ENCODE measurements at regions not wholly inside any gene's neighbourhood (a gene's known extent, or its start where the extent isn't known, plus 50 kb on each side); places are given as distances from the start of the nearest gene placed in this dataset.

DNA sequence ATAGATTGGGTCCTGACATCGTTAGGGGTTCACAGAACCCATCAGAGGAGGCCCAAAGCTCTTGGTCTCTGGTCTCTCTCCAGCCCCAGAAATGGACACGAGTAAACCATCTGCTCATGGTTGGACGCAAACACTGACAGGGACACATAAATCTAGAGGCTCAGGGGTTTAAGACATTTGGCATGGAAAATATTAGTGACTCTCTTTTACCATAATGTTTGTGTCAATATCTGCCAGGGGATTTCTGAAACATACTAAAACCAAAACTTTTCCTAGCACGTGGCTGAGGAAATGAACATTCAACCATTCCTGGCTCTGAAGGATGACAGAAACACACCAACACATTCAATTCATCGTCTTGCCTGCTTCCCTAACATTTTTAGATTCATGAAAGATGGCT is 226.2 kb downstream of the SP3 start:
- ChIA-PET CTCF (interaction anchor here (0.8 kb wide), 1 partner anchor 9 kb away, joined by 3 read pairs; no protein-coding TSS in a partner anchor), POLR2A (no interaction called here)
- no peak for FAIRE-seq
- Histone ChIP-seq H3K27ac (no peak overlapping the region), H3K9me3 (no peaks in the 10 kb centered on the region), H3K4me2 (no peak overlapping the region), H3K4me3 (no peak overlapping the region), H3K4me1 (0 out of 3 replicates have a peak, but pooled peaks cover 11% of the 10 kb centered on the region)
- no peak for ATAC-seq
- 73% methylated on average over 5 of the region's 5 CpGs for WGBS (ENCODE audit: missing lambda C conversion rate)
- TF ChIP-seq BHLHE40 (IDR thresholded peaks at IDR 0.05; ENCODE audit: low read depth, low read length) (no peak), RNF2 (IDR thresholded peaks at IDR 0.05; ENCODE audit: borderline replicate concordance, low read depth) (no peak), FOXS1 (CRISPR knock-in tag; IDR thresholded peaks at IDR 0.05) (no peak), RCOR1 (IDR thresholded peaks at IDR 0.05; ENCODE audit: low read depth, low read length) (no peak), CBX8 (IDR thresholded peaks at IDR 0.05) (no peak), KDM5A (IDR thresholded peaks at IDR 0.05) (no peak), HOXA7 (CRISPR knock-in tag; IDR thresholded peaks at IDR 0.05) (no peak), FOSB (CRISPR knock-in tag; IDR thresholded peaks at IDR 0.05) (no peak), MAFK (IDR thresholded peaks at IDR 0.05; ENCODE audit: partially characterized antibody) (no peak), SREBF2 (IDR thresholded peaks at IDR 0.05) (no peak), FOSL2 (IDR thresholded peaks at IDR 0.05) (no peak), FOSL2 (CRISPR knock-in tag; IDR thresholded peaks at IDR 0.05) (no peak)
- TF ChIP-seq, protein P1, sequence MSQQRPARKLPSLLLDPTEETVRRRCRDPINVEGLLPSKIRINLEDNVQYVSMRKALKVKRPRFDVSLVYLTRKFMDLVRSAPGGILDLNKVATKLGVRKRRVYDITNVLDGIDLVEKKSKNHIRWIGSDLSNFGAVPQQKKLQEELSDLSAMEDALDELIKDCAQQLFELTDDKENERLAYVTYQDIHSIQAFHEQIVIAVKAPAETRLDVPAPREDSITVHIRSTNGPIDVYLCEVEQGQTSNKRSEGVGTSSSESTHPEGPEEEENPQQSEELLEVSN (IDR thresholded peaks at IDR 0.05; ENCODE audit: borderline replicate concordance, low read depth): no peak
- DNase-seq (ENCODE audit: low read depth in 1 of 2, low spot score in 1 of 2): no peak

DNA sequence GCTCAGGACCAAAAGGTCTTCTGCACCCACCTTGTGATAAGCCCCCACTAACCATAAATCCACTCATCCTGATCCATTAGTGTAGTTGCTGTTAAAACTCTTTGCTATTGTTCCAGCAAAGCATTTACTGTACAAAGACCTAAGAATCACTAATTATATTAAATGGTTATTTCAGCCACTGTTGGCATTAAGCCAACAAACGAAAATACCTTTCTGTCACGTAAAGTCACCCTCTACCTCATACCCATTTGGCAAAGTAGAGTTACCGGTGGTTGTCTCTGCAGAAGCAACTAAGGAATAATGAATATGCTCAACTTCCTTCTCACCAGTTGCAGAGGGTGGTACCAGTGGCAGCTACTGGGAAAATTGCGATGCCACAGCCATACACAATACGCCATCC is 224.5 kb downstream of the SP3 start:
- no peak overlapping the region for H3K4me3 ChIP-seq
- no peak for TF ChIP-seq EHMT2 (IDR thresholded peaks at IDR 0.05; ENCODE audit: low read depth)
- ChIA-PET CTCF (interaction anchor here (0.6 to 1.2 kb wide), 3 partner anchors 10 to 338 kb away, joined by 3 to 5 read pairs (median 3); no protein-coding TSS in a partner anchor), POLR2A (no interaction called here)
- DNase-seq (ENCODE audit: low read depth in 1 of 2, low spot score in 1 of 2): no peak
- H3K4me1 ChIP-seq: 0 out of 3 replicates have a peak, but pooled peaks cover 7% of the 10 kb centered on the region
- H3K27ac ChIP-seq: no peak overlapping the region
- no peak overlapping the region for H3K4me2 ChIP-seq
- FAIRE-seq: no peak
- 72% methylated on average over 5 of the region's 5 CpGs for WGBS (ENCODE audit: missing lambda C conversion rate)
- H3K9me3 ChIP-seq: peaks cover 7% of the 10 kb centered on the region; the same call in 1 of the 3 replicates
- ATAC-seq: no peak

DNA sequence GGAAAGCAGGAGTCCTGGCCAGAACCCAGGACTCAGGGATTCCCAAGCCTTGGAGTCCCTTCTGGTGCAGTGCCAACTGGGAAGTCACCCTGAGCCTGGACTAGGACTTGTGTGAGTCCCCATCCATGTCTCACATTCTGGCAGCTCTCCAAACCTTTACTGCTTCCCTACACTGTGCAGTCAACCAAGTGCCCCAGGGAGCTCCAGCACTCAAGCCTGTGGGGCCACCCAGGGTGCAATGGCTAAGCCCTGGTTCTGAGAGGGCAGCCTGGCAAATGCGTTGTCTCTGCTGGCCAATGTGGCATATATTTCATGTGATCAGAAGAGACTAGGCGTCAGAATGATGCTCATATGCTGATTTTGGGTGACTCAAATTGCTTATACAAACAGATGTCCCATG is 223.4 kb downstream of the SP3 start:
- ATAC-seq (no peak), FAIRE-seq (no peak), DNase-seq (ENCODE audit: low read depth in 1 of 2, low spot score in 1 of 2) (no peak)

More for the DNA sequence above, 223.4 kb downstream of the SP3 start:
- POLR2A ChIA-PET: no interaction called here
- no peak for TF ChIP-seq KDM5A (IDR thresholded peaks at IDR 0.05)
- no peak for TF ChIP-seq JUNB (IDR thresholded peaks at IDR 0.05)
- TF ChIP-seq ZFP36 (IDR thresholded peaks at IDR 0.05; ENCODE audit: borderline replicate concordance, partially characterized antibody): no peak
- no peak for TF ChIP-seq EHMT2 (IDR thresholded peaks at IDR 0.05; ENCODE audit: low read depth)
- no peak for TF ChIP-seq KDM1A (IDR thresholded peaks at IDR 0.05; ENCODE audit: low read depth)
- TF ChIP-seq, protein P2, sequence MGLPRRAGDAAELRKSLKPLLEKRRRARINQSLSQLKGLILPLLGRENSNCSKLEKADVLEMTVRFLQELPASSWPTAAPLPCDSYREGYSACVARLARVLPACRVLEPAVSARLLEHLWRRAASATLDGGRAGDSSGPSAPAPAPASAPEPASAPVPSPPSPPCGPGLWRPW (IDR thresholded peaks at IDR 0.05): no peak
- no peak for TF ChIP-seq FOXS1 (CRISPR knock-in tag; IDR thresholded peaks at IDR 0.05)
- no peak for TF ChIP-seq PHF8 (IDR thresholded peaks at IDR 0.05; ENCODE audit: borderline replicate concordance, low read depth)
- TF ChIP-seq, protein P3, sequence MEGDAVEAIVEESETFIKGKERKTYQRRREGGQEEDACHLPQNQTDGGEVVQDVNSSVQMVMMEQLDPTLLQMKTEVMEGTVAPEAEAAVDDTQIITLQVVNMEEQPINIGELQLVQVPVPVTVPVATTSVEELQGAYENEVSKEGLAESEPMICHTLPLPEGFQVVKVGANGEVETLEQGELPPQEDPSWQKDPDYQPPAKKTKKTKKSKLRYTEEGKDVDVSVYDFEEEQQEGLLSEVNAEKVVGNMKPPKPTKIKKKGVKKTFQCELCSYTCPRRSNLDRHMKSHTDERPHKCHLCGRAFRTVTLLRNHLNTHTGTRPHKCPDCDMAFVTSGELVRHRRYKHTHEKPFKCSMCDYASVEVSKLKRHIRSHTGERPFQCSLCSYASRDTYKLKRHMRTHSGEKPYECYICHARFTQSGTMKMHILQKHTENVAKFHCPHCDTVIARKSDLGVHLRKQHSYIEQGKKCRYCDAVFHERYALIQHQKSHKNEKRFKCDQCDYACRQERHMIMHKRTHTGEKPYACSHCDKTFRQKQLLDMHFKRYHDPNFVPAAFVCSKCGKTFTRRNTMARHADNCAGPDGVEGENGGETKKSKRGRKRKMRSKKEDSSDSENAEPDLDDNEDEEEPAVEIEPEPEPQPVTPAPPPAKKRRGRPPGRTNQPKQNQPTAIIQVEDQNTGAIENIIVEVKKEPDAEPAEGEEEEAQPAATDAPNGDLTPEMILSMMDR (IDR thresholded peaks at IDR 0.05): no peak
- TF ChIP-seq ZSCAN20 (CRISPR knock-in tag; IDR thresholded peaks at IDR 0.05): no peak
- TF ChIP-seq, protein P4, sequence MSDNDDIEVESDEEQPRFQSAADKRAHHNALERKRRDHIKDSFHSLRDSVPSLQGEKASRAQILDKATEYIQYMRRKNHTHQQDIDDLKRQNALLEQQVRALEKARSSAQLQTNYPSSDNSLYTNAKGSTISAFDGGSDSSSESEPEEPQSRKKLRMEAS (IDR thresholded peaks at IDR 0.05): no peak
- no peak for TF ChIP-seq ZNF302 (CRISPR knock-in tag; IDR thresholded peaks at IDR 0.05)
- TF ChIP-seq HOXB13 (CRISPR knock-in tag; IDR thresholded peaks at IDR 0.05; ENCODE audit: low read depth): no peak
- TF ChIP-seq HOXB5 (CRISPR knock-in tag; IDR thresholded peaks at IDR 0.05): no peak
- TF ChIP-seq, protein P5, sequence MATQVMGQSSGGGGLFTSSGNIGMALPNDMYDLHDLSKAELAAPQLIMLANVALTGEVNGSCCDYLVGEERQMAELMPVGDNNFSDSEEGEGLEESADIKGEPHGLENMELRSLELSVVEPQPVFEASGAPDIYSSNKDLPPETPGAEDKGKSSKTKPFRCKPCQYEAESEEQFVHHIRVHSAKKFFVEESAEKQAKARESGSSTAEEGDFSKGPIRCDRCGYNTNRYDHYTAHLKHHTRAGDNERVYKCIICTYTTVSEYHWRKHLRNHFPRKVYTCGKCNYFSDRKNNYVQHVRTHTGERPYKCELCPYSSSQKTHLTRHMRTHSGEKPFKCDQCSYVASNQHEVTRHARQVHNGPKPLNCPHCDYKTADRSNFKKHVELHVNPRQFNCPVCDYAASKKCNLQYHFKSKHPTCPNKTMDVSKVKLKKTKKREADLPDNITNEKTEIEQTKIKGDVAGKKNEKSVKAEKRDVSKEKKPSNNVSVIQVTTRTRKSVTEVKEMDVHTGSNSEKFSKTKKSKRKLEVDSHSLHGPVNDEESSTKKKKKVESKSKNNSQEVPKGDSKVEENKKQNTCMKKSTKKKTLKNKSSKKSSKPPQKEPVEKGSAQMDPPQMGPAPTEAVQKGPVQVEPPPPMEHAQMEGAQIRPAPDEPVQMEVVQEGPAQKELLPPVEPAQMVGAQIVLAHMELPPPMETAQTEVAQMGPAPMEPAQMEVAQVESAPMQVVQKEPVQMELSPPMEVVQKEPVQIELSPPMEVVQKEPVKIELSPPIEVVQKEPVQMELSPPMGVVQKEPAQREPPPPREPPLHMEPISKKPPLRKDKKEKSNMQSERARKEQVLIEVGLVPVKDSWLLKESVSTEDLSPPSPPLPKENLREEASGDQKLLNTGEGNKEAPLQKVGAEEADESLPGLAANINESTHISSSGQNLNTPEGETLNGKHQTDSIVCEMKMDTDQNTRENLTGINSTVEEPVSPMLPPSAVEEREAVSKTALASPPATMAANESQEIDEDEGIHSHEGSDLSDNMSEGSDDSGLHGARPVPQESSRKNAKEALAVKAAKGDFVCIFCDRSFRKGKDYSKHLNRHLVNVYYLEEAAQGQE (IDR thresholded peaks at IDR 0.05): no peak
- TF ChIP-seq CEBPB (IDR thresholded peaks at IDR 0.05): no peak
- TF ChIP-seq TP53 (CRISPR knock-in tag; IDR thresholded peaks at IDR 0.05): no peak
- no peak for TF ChIP-seq ZC3H11A (IDR thresholded peaks at IDR 0.05)
- no peak for TF ChIP-seq HEYL (CRISPR knock-in tag; IDR thresholded peaks at IDR 0.05)
- no peak for TF ChIP-seq HOXA7 (CRISPR knock-in tag; IDR thresholded peaks at IDR 0.05)
- Histone ChIP-seq H3K4me3 (no peak overlapping the region), H3K4me2 (no peak overlapping the region), H3K4me1 (0 out of 3 replicates have a peak, but pooled peaks cover 7% of the 10 kb centered on the region), H3K9me3 (peaks cover 7% of the 10 kb centered on the region; the same call in 1 of the 3 replicates), H3K27ac (no peak overlapping the region)
- CTCF ChIA-PET: interaction anchor here (0.8 to 1.0 kb wide), 2 partner anchors 9 to 1031 kb away, joined by 3 read pairs; no protein-coding TSS in a partner anchor
- 42% methylated on average over 2 of the region's 2 CpGs for WGBS (ENCODE audit: missing lambda C conversion rate)

All from A549 (cell line).